ENCODE measurements at regions not wholly inside any gene's neighbourhood (a gene's known extent, or its start where the extent isn't known, plus 50 kb on each side); places are given as distances from the start of the nearest gene placed in this dataset.

- no peaks in the 10 kb centered on the region for H3K27me3 ChIP-seq
- intact Hi-C loops (cut with DNase I) = no loop called here
- peaks cover 0 to 3% of the 10 kb centered on the region in 2 donors for H3K9me3 ChIP-seq
- no peaks in the 10 kb centered on the region for H3K36me3 ChIP-seq
- H3K27ac ChIP-seq = no peak overlapping the region
- TF ChIP-seq CTCF (IDR thresholded peaks at IDR 0.05) = no peak
- H3K4me3 ChIP-seq = no peak overlapping the region
- no peaks in the 10 kb centered on the region for H3K4me1 ChIP-seq
- DNase-seq (ENCODE audit: low spot score in 2 of 2) = no peak
Observed at GRCh38 chr13:88592105-88592504, 920.9 kb downstream of the SLITRK5 start.

- H3K9me3 ChIP-seq = no peaks in the 10 kb centered on the region
- H3K4me1 ChIP-seq = no peaks in the 10 kb centered on the region
- DNase-seq (ENCODE audit: low spot score in 2 of 2) = no peak
- no peak overlapping the region for H3K27ac ChIP-seq
- no peak overlapping the region for H3K4me3 ChIP-seq
- intact Hi-C loops (cut with DNase I) = no loop called here
- no peaks in the 10 kb centered on the region for H3K27me3 ChIP-seq
- no peak for TF ChIP-seq CTCF (IDR thresholded peaks at IDR 0.05)
- no peaks in the 10 kb centered on the region for H3K36me3 ChIP-seq
Observed at GRCh38 chr13:88601949-88602348, 930.8 kb downstream of the SLITRK5 start.

- Histone ChIP-seq H3K4me3 (no peak overlapping the region), H3K27ac (no peak overlapping the region), H3K9me3 (no peaks in the 10 kb centered on the region), H3K27me3 (no peaks in the 10 kb centered on the region), H3K36me3 (no peaks in the 10 kb centered on the region), H3K4me1 (no peaks in the 10 kb centered on the region)
- intact Hi-C loops (cut with DNase I) = no loop called here
- TF ChIP-seq CTCF (IDR thresholded peaks at IDR 0.05) = no peak
- DNase-seq (ENCODE audit: low spot score in 2 of 2) = no peak
Observed at GRCh38 chr13:88602786-88603777, 931.9 kb downstream of the SLITRK5 start.

- no peaks in the 10 kb centered on the region for H3K36me3 ChIP-seq
- DNase-seq (ENCODE audit: low spot score in 2 of 2) = no peak
- H3K27me3 ChIP-seq = no peaks in the 10 kb centered on the region
Observed at GRCh38 chr13:88617176-88617575, 946.0 kb downstream of the SLITRK5 start.

GRCh38 chr13:88622362-88622973 is 951.3 kb downstream of the SLITRK5 start:
- H3K27ac ChIP-seq = no peak overlapping the region
- H3K4me3 ChIP-seq = no peak overlapping the region
- intact Hi-C loops (cut with DNase I) = no loop called here
- no peaks in the 10 kb centered on the region for H3K36me3 ChIP-seq
- no peaks in the 10 kb centered on the region for H3K9me3 ChIP-seq
- no peaks in the 10 kb centered on the region for H3K4me1 ChIP-seq
- H3K27me3 ChIP-seq = no peaks in the 10 kb centered on the region
- no peak for DNase-seq (ENCODE audit: low spot score in 2 of 2)
- TF ChIP-seq CTCF (IDR thresholded peaks at IDR 0.05) = no peak

More at GRCh38 chr13:88617176-88617575, 946.0 kb downstream of the SLITRK5 start:
- no peak for TF ChIP-seq CTCF (IDR thresholded peaks at IDR 0.05)
- H3K4me3 ChIP-seq = no peak overlapping the region
- no peaks in the 10 kb centered on the region for H3K9me3 ChIP-seq
- H3K27ac ChIP-seq = no peak overlapping the region
- H3K4me1 ChIP-seq = no peaks in the 10 kb centered on the region
- intact Hi-C loops (cut with DNase I) = no loop called here
